H1 (cell line): ENCODE measurements at regions not wholly inside any gene's neighbourhood (a gene's known extent, or its start where the extent isn't known, plus 50 kb on each side); places are given as distances from the start of the nearest gene placed in this dataset.
A peak's percentile ranks its signal among the peaks of the same experiment; 100 is the strongest.

Experiments
- CTCF ChIA-PET: fragments of 300-600 bp; sonication (Branson Sonifier 250); formaldehyde crosslinking; loops from one replicate; lab custom pipeline; 2021; ENCODE audit not compliant: partially characterized antibody; lab: Charles Lee
- POLR2A ChIA-PET: fragments of 300-600 bp; sonication (Branson Sonifier 250); formaldehyde crosslinking; loops from one replicate; lab custom pipeline; 2021; ENCODE audit warnings: inconsistent platforms; ENCODE audit not compliant: partially characterized antibody; lab: Charles Lee
- DNase-seq, 2 experiments: peaks; one replicate each; pipeline versions ENCODE4 v3.0.0 to v3.0.0-alpha.2; 2010 to 2022; ENCODE audit warnings: low spot score in 2 of 2, low read depth in 1 of 2, mixed read lengths in 1 of 2
- FAIRE-seq: peaks from 2 replicates; lab custom pipeline; 2011; peaks lifted over from hg19 to GRCh38; lab: Jason Lieb, UNC
- H2AFZ ChIP-seq: 2 replicates; pipeline ENCODE4 v1.8.1; 2012; ENCODE audit warnings: low read length, inconsistent platforms
- H2AK5ac ChIP-seq: 2 replicates; pipeline ENCODE4 v1.6.1; 2013; ENCODE audit warnings: low read depth, low read length
- H2BK120ac ChIP-seq: replicated peaks from 2 replicates; pipeline ENCODE3; 2013; ENCODE audit warnings: low read depth, low read length, inconsistent platforms
- H2BK12ac ChIP-seq: 2 replicates; pipeline ENCODE4 v1.6.1; 2013; ENCODE audit warnings: low read depth, low read length
- H2BK15ac ChIP-seq: 2 replicates; pipeline ENCODE4 v1.6.1; 2013; ENCODE audit warnings: low read length
- H2BK20ac ChIP-seq: 2 replicates; pipeline ENCODE4 v1.6.1; 2013; ENCODE audit warnings: low read length
- H2BK5ac ChIP-seq: 2 replicates; pipeline ENCODE4 v1.6.1; 2013; ENCODE audit warnings: low read depth, low read length
- H3K14ac ChIP-seq: 2 replicates; pipeline ENCODE4 v1.6.1; 2013; ENCODE audit warnings: inconsistent platforms; ENCODE audit not compliant: insufficient read length
- H3K18ac ChIP-seq: 2 replicates; pipeline ENCODE4 v1.6.1; 2013; ENCODE audit warnings: low read length; ENCODE audit errors: extremely low read depth
- H3K23ac ChIP-seq: 2 replicates; pipeline ENCODE4 v1.6.1; 2013; ENCODE audit warnings: inconsistent platforms; ENCODE audit not compliant: insufficient read length
- H3K23me2 ChIP-seq: 2 replicates; pipeline ENCODE4 v1.6.1; 2013; ENCODE audit warnings: low read depth, low read length
- H3K27ac ChIP-seq: 2 replicates; pipeline ENCODE4 v1.6.1; 2011; ENCODE audit warnings: low read depth, low read length, inconsistent platforms
- H3K27me3 ChIP-seq, 4 experiments: replicated peaks in 1 of 4; 1 replicate in 1 of 4; 2 replicates in 3 of 4; pipeline versions ENCODE4 v1.6.1 to v1.8.1; 2011 to 2013; ENCODE audit warnings: low read length in 3 of 4, mild to moderate bottlenecking in 3 of 4, inconsistent platforms in 2 of 4, mixed read lengths in 2 of 4, moderate library complexity in 1 of 4; ENCODE audit not compliant: control insufficient read depth in 3 of 4, insufficient read depth in 3 of 4; ENCODE audit errors: extremely low read depth in 1 of 4
- H3K36me3 ChIP-seq, 4 experiments: 2 replicates each; pipeline versions ENCODE4 v1.6.1 to v1.8.1; 2011 to 2013; ENCODE audit warnings: mild to moderate bottlenecking in 4 of 4, low read length in 3 of 4, moderate library complexity in 2 of 4, control low read depth in 1 of 4, inconsistent platforms in 1 of 4; ENCODE audit not compliant: insufficient read depth in 4 of 4, control insufficient read depth in 2 of 4
- H3K4ac ChIP-seq: replicated peaks from 2 replicates; pipeline ENCODE3; 2013; ENCODE audit warnings: low read length, low read depth, mixed read lengths, inconsistent platforms; ENCODE audit not compliant: insufficient read length
- H3K4me1 ChIP-seq, 4 experiments: replicated peaks in 1 of 4; 1 replicate in 1 of 4; 2 replicates in 3 of 4; pipeline versions ENCODE4 v1.6.1 to v1.8.1; 2011 to 2013; ENCODE audit warnings: low read length in 3 of 4, inconsistent platforms in 2 of 4, mixed read lengths in 1 of 4; ENCODE audit not compliant: insufficient read depth in 4 of 4, control insufficient read depth in 3 of 4
- H3K4me2 ChIP-seq, 2 experiments: 2 replicates each; pipeline versions ENCODE4 v1.6.1 to v1.8.1; 2011 to 2013; ENCODE audit warnings: low read depth in 2 of 2, low read length in 2 of 2, control low read depth in 1 of 2, inconsistent platforms in 1 of 2, mild to moderate bottlenecking in 1 of 2; ENCODE audit not compliant: insufficient read depth in 1 of 2
- H3K4me3 ChIP-seq, 4 experiments: fragments of 200-600, 300-600 bp in 1 of 4; sonication (generic), shearing (Covaris generic), sonication (Bioruptor Twin) in 1 of 4; 2 replicates each; pipeline versions ENCODE4 v1.5.1 to v1.8.1; 2011 to 2016; ENCODE audit warnings: low read length in 4 of 4, low read depth in 3 of 4, control low read depth in 2 of 4, inconsistent platforms in 2 of 4, mild to moderate bottlenecking in 2 of 4, mixed read lengths in 1 of 4, moderate library complexity in 1 of 4; ENCODE audit not compliant: insufficient read depth in 2 of 4; ENCODE audit errors: extremely low read depth in 1 of 4
- H3K56ac ChIP-seq: replicated peaks from 2 replicates; pipeline ENCODE3; 2013; ENCODE audit warnings: low read depth, mild to moderate bottlenecking, mixed read lengths, low read length, inconsistent platforms; ENCODE audit not compliant: insufficient read length
- H3K79me1 ChIP-seq: 2 replicates; pipeline ENCODE4 v1.6.1; 2013; ENCODE audit warnings: low read depth, low read length, control low read depth
- H3K79me2 ChIP-seq, 2 experiments: 2 replicates each; pipeline versions ENCODE4 v1.6.1 to v1.8.1; 2012 to 2013; ENCODE audit warnings: low read length in 2 of 2, mild to moderate bottlenecking in 2 of 2, inconsistent platforms in 1 of 2; ENCODE audit not compliant: insufficient read depth in 2 of 2, control insufficient read depth in 1 of 2
- H3K9ac ChIP-seq, 4 experiments: replicated peaks in 1 of 4; 1 replicate in 1 of 4; 2 replicates in 3 of 4; pipeline versions ENCODE4 v1.6.1 to v1.8.1; 2011 to 2013; ENCODE audit warnings: low read depth in 3 of 4, low read length in 3 of 4, control low read depth in 2 of 4, mild to moderate bottlenecking in 2 of 4, moderate library complexity in 2 of 4, inconsistent platforms in 1 of 4; ENCODE audit errors: extremely low read depth in 1 of 4
- H3K9me3 ChIP-seq, 2 experiments: 2 replicates each; pipeline versions ENCODE4 v1.6.1 to v1.8.1; 2012 to 2013; ENCODE audit warnings: mild to moderate bottlenecking in 2 of 2, moderate library complexity in 2 of 2, control low read depth in 1 of 2, inconsistent platforms in 1 of 2, low read depth in 1 of 2, low read length in 1 of 2, mixed read lengths in 1 of 2; ENCODE audit not compliant: insufficient read depth in 2 of 2
- H4K20me1 ChIP-seq, 2 experiments: replicated peaks in 1 of 2; 2 replicates each; pipeline versions ENCODE3 to v1.8.1; 2011 to 2013; ENCODE audit warnings: inconsistent platforms in 2 of 2, low read length in 2 of 2, mild to moderate bottlenecking in 1 of 2; ENCODE audit not compliant: insufficient read depth in 2 of 2, control insufficient read depth in 1 of 2
- H4K5ac ChIP-seq: 2 replicates; pipeline ENCODE4 v1.6.1; 2013; ENCODE audit warnings: low read length, low read depth, mixed read lengths, inconsistent platforms; ENCODE audit not compliant: insufficient read length
- H4K8ac ChIP-seq: 2 replicates; pipeline ENCODE4 v1.8.0; 2013; ENCODE audit warnings: mild to moderate bottlenecking, moderate library complexity, low read length, inconsistent platforms; ENCODE audit not compliant: insufficient read depth; ENCODE audit errors: extremely low read depth
- H4K91ac ChIP-seq: replicated peaks from 2 replicates; pipeline ENCODE3; 2013; ENCODE audit warnings: low read length, mixed read lengths, inconsistent platforms; ENCODE audit not compliant: insufficient read length
- TCF12 ChIP-seq: IDR thresholded peaks from 2 replicates; pipeline ENCODE4 v1.6.1; 2011; ENCODE audit warnings: low read depth, mild to moderate bottlenecking, low read length
- WGBS, 2 experiments: shearing (Covaris generic) in 1 of 2; methylation state at CpG; one replicate each; pipeline versions ENCODE4 v1.1.6 to v1.1.7; 2013 to 2015; ENCODE audit warnings: low lambda C conversion rate in 2 of 2, mixed read lengths in 2 of 2, inconsistent platforms in 1 of 2, low coverage in 1 of 2, missing lambda C conversion rate in 1 of 2; ENCODE audit not compliant: insufficient replicate concordance in 2 of 2, insufficient coverage in 1 of 2, insufficient read length in 1 of 2; ENCODE audit errors: extremely low coverage in 1 of 2, missing lambda C conversion rate in 1 of 2; 5-methylcytosine and 5-hydroxymethylcytosine counted together
- TF ChIP-seq, protein P1 (sequence below): IDR thresholded peaks from 2 replicates; pipeline ENCODE4 v1.6.1; 2011; ENCODE audit warnings: low read length, improper control_type of control experiment

DNA sequence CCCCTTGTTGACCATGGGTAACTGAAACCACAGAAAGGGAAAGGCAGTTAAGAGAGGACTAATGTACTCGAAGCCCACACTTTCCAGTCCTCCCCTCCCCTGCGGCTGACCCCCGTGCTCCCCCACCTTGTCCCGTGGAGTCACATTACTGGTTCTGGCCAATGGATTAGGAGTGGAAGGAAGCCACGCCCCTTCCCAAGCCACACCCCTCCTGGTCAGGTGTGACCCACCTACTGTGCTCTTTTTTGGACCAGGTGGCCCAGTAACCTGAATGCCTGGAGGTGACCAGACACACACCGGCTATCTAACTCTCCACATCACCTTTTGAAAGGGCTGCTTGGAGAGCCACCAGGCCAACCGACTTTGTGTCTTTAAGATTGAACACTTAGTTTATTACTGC is 109.3 kb upstream of the MSX1 start:
- Histone ChIP-seq H4K20me1 (no peaks in the 10 kb centered on the region), H3K23ac (no peak overlapping the region), H4K8ac (no peak overlapping the region), H4K5ac (no peak overlapping the region), H3K36me3 (no peaks in the 10 kb centered on the region), H3K23me2 (no peaks in the 10 kb centered on the region), H3K27me3 (no peaks in the 10 kb centered on the region), H3K79me2 (no peaks in the 10 kb centered on the region), H2AFZ (no peak overlapping the region), H2BK15ac (no peak overlapping the region), H3K9me3 (peaks cover 9 to 18% of the 10 kb centered on the region in 2 experiments; a peak in 3 of 4 replicates), H3K4me1 (peaks cover 0 to 3% (median 0%) of the 10 kb centered on the region in 4 experiments; a peak in 1 of 7 replicates), H3K9ac (no peak overlapping the region), H2BK120ac (no peak overlapping the region), H4K91ac (no peak overlapping the region), H2BK20ac (no peak overlapping the region), H2BK12ac (no peak overlapping the region), H2BK5ac (no peak overlapping the region), H3K14ac (no peak overlapping the region), H2AK5ac (no peak overlapping the region), H3K4ac (no peak overlapping the region), H3K4me2 (no peak overlapping the region), H3K4me3 (no peak overlapping the region), H3K27ac (no peak overlapping the region), H3K56ac (no peak overlapping the region), H3K18ac (no peak overlapping the region; the same call in 1 of the 2 replicates), H3K79me1 (no peaks in the 10 kb centered on the region)
- ChIA-PET CTCF (interaction anchor here (0.9 to 3.8 kb wide), 4 partner anchors 11 to 103 kb away, joined by 3 to 25 read pairs (median 4); no protein-coding TSS in a partner anchor), POLR2A (no interaction called here)
- TF ChIP-seq, protein P1, sequence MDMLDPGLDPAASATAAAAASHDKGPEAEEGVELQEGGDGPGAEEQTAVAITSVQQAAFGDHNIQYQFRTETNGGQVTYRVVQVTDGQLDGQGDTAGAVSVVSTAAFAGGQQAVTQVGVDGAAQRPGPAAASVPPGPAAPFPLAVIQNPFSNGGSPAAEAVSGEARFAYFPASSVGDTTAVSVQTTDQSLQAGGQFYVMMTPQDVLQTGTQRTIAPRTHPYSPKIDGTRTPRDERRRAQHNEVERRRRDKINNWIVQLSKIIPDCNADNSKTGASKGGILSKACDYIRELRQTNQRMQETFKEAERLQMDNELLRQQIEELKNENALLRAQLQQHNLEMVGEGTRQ, result peak; percentile 21; the same call in 1 of the 2 replicates
- TF ChIP-seq TCF12, result no peak
- no peak for DNase-seq
- FAIRE-seq, result no peak
- WGBS, 2 experiments, result 79% methylated on average over 7 of the region's 7 CpGs; no CpG with 5 or more reads in 1 of the 2 experiments
